T-helper 17 cell (primary cell): ENCODE measurements at regions not wholly inside any gene's neighbourhood (a gene's known extent, or its start where the extent isn't known, plus 50 kb on each side); places are given as distances from the start of the nearest gene placed in this dataset.

Experiments used
- ATAC-seq: fragments of 150-1000 bp; cut with Tn5 transposase; 2 replicates; pipeline ENCODE4 v1.10.0; 2021; ENCODE audit warnings: mild to moderate bottlenecking, moderate library complexity
- DNase-seq, 3 donors: peaks; one replicate each; pipeline versions ENCODE4 v3.0.0 to v3.0.0-alpha.2; 2020 to 2021
- H3K9me3 ChIP-seq: one replicate; pipeline ENCODE4 v1.7.0; 2013; ENCODE audit warnings: low read length, mild to moderate bottlenecking; ENCODE audit not compliant: control insufficient read depth, poor library complexity, severe bottlenecking
- H3K27ac Mint-ChIP-seq: one replicate; pipeline ENCODE4 v1.8.0; 2022; ENCODE audit warnings: mild to moderate bottlenecking, moderate library complexity, mixed read lengths
- H3K27me3 Mint-ChIP-seq: one replicate; pipeline ENCODE4 v1.8.0; 2022; ENCODE audit warnings: mixed read lengths
- H3K36me3 Mint-ChIP-seq: one replicate; pipeline ENCODE4 v1.8.0; 2022; ENCODE audit warnings: low read depth, mixed read lengths
- H3K4me1 Mint-ChIP-seq: one replicate; pipeline ENCODE4 v1.8.0; 2022; ENCODE audit warnings: mild to moderate bottlenecking, mixed read lengths
- H3K4me3 Mint-ChIP-seq: one replicate; pipeline ENCODE4 v1.8.0; 2022; ENCODE audit warnings: mild to moderate bottlenecking, moderate library complexity, mixed read lengths

- Mint-ChIP-seq H3K4me1 (no peaks in the 10 kb centered on the region), H3K27ac (no peak overlapping the region), H3K36me3 (no peaks in the 10 kb centered on the region), H3K4me3 (no peak overlapping the region), H3K27me3 (peaks cover 20% of the 10 kb centered on the region)
- H3K9me3 ChIP-seq: no peaks in the 10 kb centered on the region
- DNase-seq (no peak), ATAC-seq (no peak)
Measured at GRCh38 chr1:4854367-4854766, 200.0 kb downstream of the AJAP1 start.

DNA sequence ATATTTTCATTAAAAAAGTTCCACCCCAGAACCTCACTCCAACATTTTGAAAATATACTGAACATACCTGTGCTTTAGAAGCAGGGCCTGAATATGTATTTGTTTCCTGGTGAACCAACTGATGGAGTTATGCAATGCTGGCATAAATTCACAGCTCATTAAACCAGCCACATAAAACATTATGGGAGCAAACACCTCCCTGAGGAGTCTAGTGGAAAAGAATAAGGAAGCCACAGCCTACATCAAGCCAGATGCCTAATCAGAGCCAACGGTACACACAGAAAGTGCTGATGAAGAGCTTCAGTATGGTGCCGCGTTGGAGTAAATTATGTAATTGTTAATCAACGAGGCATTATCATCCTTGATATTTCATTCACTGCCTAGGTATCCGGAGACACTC, 199.5 kb downstream of the AJAP1 start:
- Mint-ChIP-seq H3K4me3 (no peak overlapping the region), H3K36me3 (no peaks in the 10 kb centered on the region), H3K27ac (no peak overlapping the region), H3K4me1 (no peaks in the 10 kb centered on the region), H3K27me3 (peaks cover 20% of the 10 kb centered on the region)
- ATAC-seq (no peak), DNase-seq (no peak)
- H3K9me3 ChIP-seq: no peaks in the 10 kb centered on the region

DNA sequence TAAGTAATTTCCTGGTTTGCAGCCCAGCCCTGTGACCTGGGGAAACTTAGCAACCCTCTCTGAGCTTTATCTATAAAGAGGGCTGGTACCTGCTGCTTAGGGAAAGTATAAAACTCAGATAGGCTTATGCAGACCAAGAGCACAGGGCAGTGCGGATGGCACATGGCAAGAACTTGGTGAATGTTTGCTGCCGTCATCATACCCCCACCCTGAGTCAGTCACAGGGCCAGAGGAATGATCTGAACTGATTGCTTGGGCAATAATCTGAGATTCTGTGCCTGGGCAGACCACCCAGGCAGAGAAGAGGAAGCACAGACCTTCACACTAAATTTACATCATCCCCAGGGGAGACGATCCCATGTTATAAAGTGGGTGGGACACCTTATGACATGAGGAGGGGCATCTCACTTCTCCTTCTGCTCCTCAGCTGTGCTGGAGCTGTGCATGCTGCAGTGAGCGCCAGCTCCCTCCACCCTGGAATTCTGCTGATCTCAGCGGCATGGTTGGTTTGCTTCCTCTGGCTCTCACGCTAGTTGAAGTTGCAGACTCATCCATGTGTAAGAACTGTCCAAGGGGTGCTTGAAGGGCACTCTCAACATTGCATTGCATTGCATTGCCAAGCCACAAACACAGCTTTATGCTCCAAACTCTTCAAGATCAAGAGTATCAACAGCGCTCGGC, 197.1 kb downstream of the AJAP1 start:
- Mint-ChIP-seq H3K27me3 (peaks cover 24% of the 10 kb centered on the region), H3K4me3 (no peak overlapping the region), H3K36me3 (no peaks in the 10 kb centered on the region), H3K27ac (no peak overlapping the region), H3K4me1 (no peaks in the 10 kb centered on the region)
- ATAC-seq (no peak), DNase-seq (no peak)
- no peaks in the 10 kb centered on the region for H3K9me3 ChIP-seq

- Mint-ChIP-seq H3K27me3 (peaks cover 20% of the 10 kb centered on the region), H3K36me3 (no peaks in the 10 kb centered on the region), H3K4me3 (no peak overlapping the region), H3K27ac (no peak overlapping the region), H3K4me1 (no peaks in the 10 kb centered on the region)
- ATAC-seq: no peak
- no peaks in the 10 kb centered on the region for H3K9me3 ChIP-seq
- no peak for DNase-seq
Measured at GRCh38 chr1:4848431-4848830, 194.0 kb downstream of the AJAP1 start.

- no peaks in the 10 kb centered on the region for H3K4me1 Mint-ChIP-seq
- H3K4me3 Mint-ChIP-seq: no peak overlapping the region
- ATAC-seq: no peak
- H3K27ac Mint-ChIP-seq: no peak overlapping the region
- H3K36me3 Mint-ChIP-seq: no peaks in the 10 kb centered on the region
- no peak for DNase-seq
- no peaks in the 10 kb centered on the region for H3K9me3 ChIP-seq
- H3K27me3 Mint-ChIP-seq: peaks cover 14% of the 10 kb centered on the region
Measured at GRCh38 chr1:4847711-4848110, 193.3 kb downstream of the AJAP1 start.
